ENCODE measurements at regions not wholly inside any gene's neighbourhood (a gene's known extent, or its start where the extent isn't known, plus 50 kb on each side); places are given as distances from the start of the nearest gene placed in this dataset.

- no peak for TF ChIP-seq POU6F1 (CRISPR knock-in tag; IDR thresholded peaks at IDR 0.05; ENCODE audit: borderline replicate concordance, low read depth)
- TF ChIP-seq RARB (CRISPR knock-in tag; IDR thresholded peaks at IDR 0.05): no peak
- TF ChIP-seq TCF4 (CRISPR knock-in tag; IDR thresholded peaks at IDR 0.05; ENCODE audit: borderline replicate concordance): no peak
- TF ChIP-seq TSHZ2 (CRISPR knock-in tag; IDR thresholded peaks at IDR 0.05): no peak
- no peak for TF ChIP-seq GLIS3 (CRISPR knock-in tag; IDR thresholded peaks at IDR 0.05)
- no peak for TF ChIP-seq PATZ1 (CRISPR knock-in tag; IDR thresholded peaks at IDR 0.05; ENCODE audit: borderline replicate concordance)
- TF ChIP-seq CSRNP3 (CRISPR knock-in tag; IDR thresholded peaks at IDR 0.05): no peak
- no peak for TF ChIP-seq CREB5 (CRISPR knock-in tag; IDR thresholded peaks at IDR 0.05; ENCODE audit: low read depth)
- no peak for TF ChIP-seq OSR1 (CRISPR knock-in tag; IDR thresholded peaks at IDR 0.05)
- no peak for TF ChIP-seq ESRRG (CRISPR knock-in tag; IDR thresholded peaks at IDR 0.05)
- TF ChIP-seq ZNF8 (CRISPR knock-in tag; IDR thresholded peaks at IDR 0.05): no peak
- no peak for TF ChIP-seq ZFP3 (CRISPR knock-in tag; IDR thresholded peaks at IDR 0.05)
- no peak for TF ChIP-seq ZFP30 (CRISPR knock-in tag; IDR thresholded peaks at IDR 0.05)
- TF ChIP-seq BACH2 (CRISPR knock-in tag; IDR thresholded peaks at IDR 0.05; ENCODE audit: borderline replicate concordance): no peak
These were observed 108.9 kb upstream of the TRABD2B start for GRCh38 chr1:48106049-48106448.

Data from SK-N-SH treated with all-trans-retinoic acid at 6 μM for 48 hours (cell line).